Hepatocyte (in vitro differentiated cells): ENCODE measurements at regions not wholly inside any gene's neighbourhood (a gene's known extent, or its start where the extent isn't known, plus 50 kb on each side); places are given as distances from the start of the nearest gene placed in this dataset.

ENCODE experiments used
- CTCF ChIP-seq: fragments of 200-600 bp; sonication (generic); IDR thresholded peaks from 2 replicates; pipeline ENCODE4 v1.5.1; 2016; ENCODE audit warnings: antibody characterized with exemption, mild to moderate bottlenecking; ENCODE audit not compliant: poor library complexity
- EZH2phosphoT487 ChIP-seq: fragments of 200-600 bp; sonication (generic); IDR thresholded peaks from one replicate; pipeline ENCODE4 v1.6.1; 2018; ENCODE audit warnings: antibody characterized with exemption, mild to moderate bottlenecking, low read depth, moderate library complexity; ENCODE audit not compliant: unreplicated experiment, severe bottlenecking

GRCh38 chr3:116643001-116643400, 66.6 kb upstream of the TUSC7 start:
- TF ChIP-seq CTCF (no peak), EZH2phosphoT487 (no peak)
